ENCODE measurements at regions not wholly inside any gene's neighbourhood (a gene's known extent, or its start where the extent isn't known, plus 50 kb on each side); places are given as distances from the start of the nearest gene placed in this dataset.

- TF ChIP-seq POLR2AphosphoS5 (IDR thresholded peaks at IDR 0.05; ENCODE audit: insufficient read depth, low read depth, low read length) (no peak), MYC (IDR thresholded peaks at IDR 0.05; ENCODE audit: low read depth, low read length) (no peak), EZH2 (IDR thresholded peaks at IDR 0.05; ENCODE audit: borderline replicate concordance, low read depth, low read length, severe bottlenecking) (no peak)
- TF ChIP-seq, protein P1, sequence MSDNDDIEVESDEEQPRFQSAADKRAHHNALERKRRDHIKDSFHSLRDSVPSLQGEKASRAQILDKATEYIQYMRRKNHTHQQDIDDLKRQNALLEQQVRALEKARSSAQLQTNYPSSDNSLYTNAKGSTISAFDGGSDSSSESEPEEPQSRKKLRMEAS (IDR thresholded peaks at IDR 0.05; ENCODE audit: insufficient read depth, insufficient read length): no peak
- TF ChIP-seq, protein P2, sequence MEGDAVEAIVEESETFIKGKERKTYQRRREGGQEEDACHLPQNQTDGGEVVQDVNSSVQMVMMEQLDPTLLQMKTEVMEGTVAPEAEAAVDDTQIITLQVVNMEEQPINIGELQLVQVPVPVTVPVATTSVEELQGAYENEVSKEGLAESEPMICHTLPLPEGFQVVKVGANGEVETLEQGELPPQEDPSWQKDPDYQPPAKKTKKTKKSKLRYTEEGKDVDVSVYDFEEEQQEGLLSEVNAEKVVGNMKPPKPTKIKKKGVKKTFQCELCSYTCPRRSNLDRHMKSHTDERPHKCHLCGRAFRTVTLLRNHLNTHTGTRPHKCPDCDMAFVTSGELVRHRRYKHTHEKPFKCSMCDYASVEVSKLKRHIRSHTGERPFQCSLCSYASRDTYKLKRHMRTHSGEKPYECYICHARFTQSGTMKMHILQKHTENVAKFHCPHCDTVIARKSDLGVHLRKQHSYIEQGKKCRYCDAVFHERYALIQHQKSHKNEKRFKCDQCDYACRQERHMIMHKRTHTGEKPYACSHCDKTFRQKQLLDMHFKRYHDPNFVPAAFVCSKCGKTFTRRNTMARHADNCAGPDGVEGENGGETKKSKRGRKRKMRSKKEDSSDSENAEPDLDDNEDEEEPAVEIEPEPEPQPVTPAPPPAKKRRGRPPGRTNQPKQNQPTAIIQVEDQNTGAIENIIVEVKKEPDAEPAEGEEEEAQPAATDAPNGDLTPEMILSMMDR (IDR thresholded peaks at IDR 0.05; ENCODE audit: extremely low read depth in 1 of 2, insufficient read depth in 1 of 2, low read depth in 1 of 2, low read length in 2 of 2): no peak
Measured at GRCh38 chr5:61915646-61916045, 390.4 kb upstream of the KIF2A start.
